CD8-positive, alpha-beta memory T cell (primary cell): ENCODE measurements at regions not wholly inside any gene's neighbourhood (a gene's known extent, or its start where the extent isn't known, plus 50 kb on each side); places are given as distances from the start of the nearest gene placed in this dataset.

Experiments used
- CTCF ChIA-PET: fragments of 350-600 bp; sonication (Branson Sonifier 250); formaldehyde crosslinking; loops from one replicate; lab custom pipeline; 2021; ENCODE audit warnings: antibody characterized with exemption; lab: Charles Lee
- POLR2A ChIA-PET: fragments of 350-600 bp; sonication (Branson Sonifier 250); formaldehyde crosslinking; loops from one replicate; lab custom pipeline; 2021; ENCODE audit warnings: antibody characterized with exemption; lab: Charles Lee
- DNase-seq, 5 donors: peaks; one replicate each; pipeline versions ENCODE4 v3.0.0 to v3.0.0-alpha.2; 2020 to 2022; ENCODE audit warnings: mixed read lengths in 1 of 5
- H3K27ac ChIP-seq: one replicate; pipeline ENCODE4 v1.7.0; 2013; ENCODE audit warnings: low read depth, mild to moderate bottlenecking, low read length, moderate library complexity
- H3K27me3 ChIP-seq: 2 replicates; pipeline ENCODE4 v1.7.0; 2013; ENCODE audit warnings: low read length, mild to moderate bottlenecking; ENCODE audit not compliant: insufficient read depth, poor library complexity, severe bottlenecking
- H3K36me3 ChIP-seq: 2 replicates; pipeline ENCODE4 v1.7.0; 2013; ENCODE audit warnings: mild to moderate bottlenecking, low read length, moderate library complexity; ENCODE audit not compliant: insufficient read depth
- H3K4me1 ChIP-seq: 2 replicates; pipeline ENCODE4 v1.7.0; 2013; ENCODE audit warnings: mild to moderate bottlenecking, low read length, moderate library complexity; ENCODE audit not compliant: insufficient read depth
- H3K4me3 ChIP-seq: 2 replicates; pipeline ENCODE4 v1.7.0; 2013; ENCODE audit warnings: mild to moderate bottlenecking, low read length
- H3K9me3 ChIP-seq: 2 replicates; pipeline ENCODE4 v1.7.0; 2013; ENCODE audit warnings: mild to moderate bottlenecking, low read length
- H3K27ac Mint-ChIP-seq, 8 donors: one replicate each; pipeline ENCODE4 v1.8.0; 2020 to 2021; ENCODE audit warnings: mixed read lengths in 8 of 8, mild to moderate bottlenecking in 6 of 8, inconsistent platforms in 3 of 8, moderate library complexity in 3 of 8
- H3K27me3 Mint-ChIP-seq, 2 donors: one replicate each; pipeline ENCODE4 v1.8.0; 2020 to 2021; ENCODE audit warnings: mixed read lengths in 2 of 2, mild to moderate bottlenecking in 1 of 2, moderate library complexity in 1 of 2
- H3K36me3 Mint-ChIP-seq, 3 donors: one replicate each; pipeline ENCODE4 v1.8.0; 2020 to 2021; ENCODE audit warnings: mixed read lengths in 3 of 3, inconsistent platforms in 1 of 3, mild to moderate bottlenecking in 1 of 3
- H3K4me1 Mint-ChIP-seq, 3 donors: one replicate each; pipeline ENCODE4 v1.8.0; 2020 to 2021; ENCODE audit warnings: mixed read lengths in 3 of 3, inconsistent platforms in 1 of 3, mild to moderate bottlenecking in 1 of 3
- H3K4me3 Mint-ChIP-seq, 7 donors: one replicate each; pipeline ENCODE4 v1.8.0; 2020 to 2021; ENCODE audit warnings: mixed read lengths in 7 of 7, mild to moderate bottlenecking in 6 of 7, moderate library complexity in 4 of 7, inconsistent platforms in 2 of 7
- H3K9me3 Mint-ChIP-seq, 5 donors: one replicate each; pipeline ENCODE4 v1.8.0; 2020 to 2022; ENCODE audit warnings: mixed read lengths in 5 of 5, mild to moderate bottlenecking in 3 of 5, moderate library complexity in 2 of 5, inconsistent platforms in 1 of 5

- Mint-ChIP-seq H3K27me3 (no peaks in the 10 kb centered on the region), H3K4me3 (no peak overlapping the region), H3K4me1 (no peaks in the 10 kb centered on the region), H3K9me3 (peaks cover 0 to 5% (median 0%) of the 10 kb centered on the region in 5 donors), H3K36me3 (no peaks in the 10 kb centered on the region), H3K27ac (no peak overlapping the region)
- Histone ChIP-seq H3K27ac (no peak overlapping the region), H3K27me3 (no peaks in the 10 kb centered on the region), H3K36me3 (no peaks in the 10 kb centered on the region), H3K9me3 (no peaks in the 10 kb centered on the region), H3K4me1 (no peaks in the 10 kb centered on the region), H3K4me3 (no peak overlapping the region)
- POLR2A ChIA-PET = no interaction called here
- no peak for DNase-seq
- CTCF ChIA-PET = no interaction called here
Measured at GRCh38 chr2:21314322-21314835, 190.6 kb downstream of the TDRD15 start.

GRCh38 chr2:21317131-21317530 is 193.4 kb downstream of the TDRD15 start:
- H3K4me1 ChIP-seq = no peaks in the 10 kb centered on the region
- no peaks in the 10 kb centered on the region for H3K9me3 ChIP-seq
- Mint-ChIP-seq H3K4me3 (no peak overlapping the region), H3K4me1 (no peaks in the 10 kb centered on the region), H3K27me3 (no peaks in the 10 kb centered on the region), H3K9me3 (peaks cover 0 to 8% (median 0%) of the 10 kb centered on the region in 5 donors), H3K27ac (no peak overlapping the region), H3K36me3 (no peaks in the 10 kb centered on the region)
- H3K27me3 ChIP-seq = no peaks in the 10 kb centered on the region
- no peak overlapping the region for H3K4me3 ChIP-seq
- CTCF ChIA-PET = no interaction called here
- DNase-seq = no peak
- H3K27ac ChIP-seq = no peak overlapping the region
- POLR2A ChIA-PET = no interaction called here
- no peaks in the 10 kb centered on the region for H3K36me3 ChIP-seq

GRCh38 chr2:21318263-21318662 is 194.5 kb downstream of the TDRD15 start:
- Histone ChIP-seq H3K36me3 (no peaks in the 10 kb centered on the region), H3K4me3 (no peak overlapping the region), H3K9me3 (no peaks in the 10 kb centered on the region), H3K27ac (no peak overlapping the region), H3K27me3 (no peaks in the 10 kb centered on the region), H3K4me1 (no peaks in the 10 kb centered on the region)
- Mint-ChIP-seq H3K4me3 (no peak overlapping the region), H3K9me3 (peaks cover 0 to 2% (median 0%) of the 10 kb centered on the region in 5 donors), H3K36me3 (no peaks in the 10 kb centered on the region), H3K27me3 (no peaks in the 10 kb centered on the region), H3K27ac (no peak overlapping the region), H3K4me1 (no peaks in the 10 kb centered on the region)
- DNase-seq = no peak
- POLR2A ChIA-PET = no interaction called here
- CTCF ChIA-PET = no interaction called here

GRCh38 chr2:21326152-21326551 is 202.4 kb downstream of the TDRD15 start:
- Histone ChIP-seq H3K36me3 (no peaks in the 10 kb centered on the region), H3K4me1 (no peaks in the 10 kb centered on the region), H3K27me3 (no peaks in the 10 kb centered on the region), H3K9me3 (no peaks in the 10 kb centered on the region), H3K27ac (no peak overlapping the region), H3K4me3 (no peak overlapping the region)
- H3K27me3 Mint-ChIP-seq = no peaks in the 10 kb centered on the region
- peaks cover 0 to 10% (median 6%) of the 10 kb centered on the region in 5 donors for H3K9me3 Mint-ChIP-seq
- H3K36me3 Mint-ChIP-seq = no peaks in the 10 kb centered on the region
- no peak for DNase-seq
- H3K4me3 Mint-ChIP-seq = no peak overlapping the region
- CTCF ChIA-PET = no interaction called here
- H3K4me1 Mint-ChIP-seq = no peaks in the 10 kb centered on the region
- POLR2A ChIA-PET = no interaction called here
- H3K27ac Mint-ChIP-seq = no peak overlapping the region

GRCh38 chr2:21328177-21328576 is 204.4 kb downstream of the TDRD15 start:
- no peaks in the 10 kb centered on the region for H3K4me1 Mint-ChIP-seq
- Histone ChIP-seq H3K27me3 (no peaks in the 10 kb centered on the region), H3K4me3 (no peak overlapping the region), H3K36me3 (no peaks in the 10 kb centered on the region), H3K27ac (no peak overlapping the region), H3K9me3 (no peaks in the 10 kb centered on the region), H3K4me1 (no peaks in the 10 kb centered on the region)
- H3K9me3 Mint-ChIP-seq = peaks cover 0 to 10% (median 6%) of the 10 kb centered on the region in 5 donors
- H3K27ac Mint-ChIP-seq = no peak overlapping the region
- POLR2A ChIA-PET = no interaction called here
- no peaks in the 10 kb centered on the region for H3K27me3 Mint-ChIP-seq
- no peaks in the 10 kb centered on the region for H3K36me3 Mint-ChIP-seq
- no peak for DNase-seq
- no peak overlapping the region for H3K4me3 Mint-ChIP-seq
- CTCF ChIA-PET = no interaction called here

GRCh38 chr2:21330786-21331391 is 207.1 kb downstream of the TDRD15 start:
- CTCF ChIA-PET = no interaction called here

GRCh38 chr2:21331625-21332370 is 208.0 kb downstream of the TDRD15 start:
- no peaks in the 10 kb centered on the region for H3K36me3 ChIP-seq
- no peaks in the 10 kb centered on the region for H3K4me1 ChIP-seq
- Mint-ChIP-seq H3K36me3 (no peaks in the 10 kb centered on the region), H3K27ac (no peak overlapping the region), H3K9me3 (peaks cover 0 to 4% (median 3%) of the 10 kb centered on the region in 5 donors), H3K4me3 (no peak overlapping the region), H3K4me1 (no peaks in the 10 kb centered on the region), H3K27me3 (no peaks in the 10 kb centered on the region)
- ChIA-PET POLR2A (no interaction called here), CTCF (no interaction called here)
- DNase-seq = no peak
- no peak overlapping the region for H3K4me3 ChIP-seq
- no peaks in the 10 kb centered on the region for H3K27me3 ChIP-seq
- no peak overlapping the region for H3K27ac ChIP-seq
- no peaks in the 10 kb centered on the region for H3K9me3 ChIP-seq

More at GRCh38 chr2:21330786-21331391, 207.1 kb downstream of the TDRD15 start:
- H3K9me3 ChIP-seq = no peaks in the 10 kb centered on the region
- no peaks in the 10 kb centered on the region for H3K36me3 ChIP-seq
- no peak overlapping the region for H3K27ac Mint-ChIP-seq
- POLR2A ChIA-PET = no interaction called here
- no peaks in the 10 kb centered on the region for H3K27me3 Mint-ChIP-seq
- H3K4me1 ChIP-seq = no peaks in the 10 kb centered on the region
- H3K4me3 ChIP-seq = no peak overlapping the region
- no peaks in the 10 kb centered on the region for H3K36me3 Mint-ChIP-seq
- no peak overlapping the region for H3K27ac ChIP-seq
- no peak for DNase-seq
- no peaks in the 10 kb centered on the region for H3K4me1 Mint-ChIP-seq
- H3K4me3 Mint-ChIP-seq = no peak overlapping the region
- no peaks in the 10 kb centered on the region for H3K27me3 ChIP-seq
- H3K9me3 Mint-ChIP-seq = peaks cover 3 to 8% (median 4%) of the 10 kb centered on the region in 5 donors

GRCh38 chr2:21332993-21333625 is 209.3 kb downstream of the TDRD15 start:
- no peaks in the 10 kb centered on the region for H3K4me1 Mint-ChIP-seq
- DNase-seq = no peak
- Histone ChIP-seq H3K4me3 (no peak overlapping the region), H3K27ac (no peak overlapping the region), H3K36me3 (no peaks in the 10 kb centered on the region), H3K4me1 (no peaks in the 10 kb centered on the region), H3K27me3 (no peaks in the 10 kb centered on the region), H3K9me3 (no peaks in the 10 kb centered on the region)
- H3K27me3 Mint-ChIP-seq = peaks cover 0 to 1% of the 10 kb centered on the region in 2 donors
- POLR2A ChIA-PET = no interaction called here
- peaks cover 2 to 4% (median 3%) of the 10 kb centered on the region in 5 donors for H3K9me3 Mint-ChIP-seq
- CTCF ChIA-PET = no interaction called here
- no peaks in the 10 kb centered on the region for H3K36me3 Mint-ChIP-seq
- no peak overlapping the region for H3K4me3 Mint-ChIP-seq
- no peak overlapping the region for H3K27ac Mint-ChIP-seq
